Heart right ventricle (tissue), 16 donors: ENCODE measurements at regions not wholly inside any gene's neighbourhood (a gene's known extent, or its start where the extent isn't known, plus 50 kb on each side); places are given as distances from the start of the nearest gene placed in this dataset.
"Not testable (repeated sequence)": the region's sequence is repeated elsewhere in the genome, so short reads cannot be mapped to it uniquely, and the experiment has no call there.

Experiments
- ATAC-seq, 8 donors: fragments of 200-7000 bp; cut with Tn5 transposase; one replicate each; pipeline ENCODE4 v1.9.1; 2020; ENCODE audit warnings: mild to moderate bottlenecking in 8 of 8, moderate library complexity in 8 of 8, moderate number of reproducible peaks in 1 of 8
- DNase-seq, 2 donors: peaks; one replicate each; pipeline ENCODE4 v3.0.0-alpha.2; 2020
- H3K27ac ChIP-seq, 10 donors: fragments of 200-600 bp; sonication (generic) in 2 of 10; one replicate each; pipeline versions ENCODE4 v1.5.0 to v1.8.0; 2020 to 2022; ENCODE audit warnings: mild to moderate bottlenecking in 3 of 10
- H3K27me3 ChIP-seq, 7 donors: fragments of 200-600 bp; one replicate each; pipeline ENCODE4 v1.8.0; 2021 to 2022; ENCODE audit warnings: mild to moderate bottlenecking in 2 of 7
- H3K36me3 ChIP-seq, 9 donors: fragments of 200-600 bp; sonication (generic) in 1 of 9; one replicate each; pipeline versions ENCODE4 v1.5.0 to v1.8.0; 2020 to 2022; ENCODE audit warnings: mild to moderate bottlenecking in 2 of 9
- H3K4me1 ChIP-seq, 9 donors: fragments of 200-600 bp; sonication (generic) in 1 of 9; one replicate each; pipeline versions ENCODE4 v1.5.0 to v1.8.0; 2020 to 2022; ENCODE audit warnings: mild to moderate bottlenecking in 4 of 9
- H3K4me3 ChIP-seq, 10 donors: fragments of 200-600 bp; sonication (generic) in 2 of 10; one replicate each; pipeline versions ENCODE4 v1.5.0 to v1.8.0; 2020 to 2022; ENCODE audit warnings: mild to moderate bottlenecking in 7 of 10, moderate library complexity in 2 of 10
- H3K9me3 ChIP-seq, 11 donors: fragments of 200-600 bp in 10 of 11; sonication (generic) in 2 of 11; one replicate each; pipeline versions ENCODE4 v1.5.0 to v1.8.0; 2013 to 2022; ENCODE audit warnings: mild to moderate bottlenecking in 2 of 11, control low read depth in 1 of 11, moderate library complexity in 1 of 11
- WGBS, 2 donors: extraction: QIAGEN DNeasy Blood & Tissue Kit; methylation state at CpG; one replicate each; pipeline ENCODE4 v1.1.7; 2013; ENCODE audit warnings: inconsistent platforms in 1 of 2; 5-methylcytosine and 5-hydroxymethylcytosine counted together
- intact Hi-C, 10 donors: fragments of 100-400 bp; cut with DNase I; formaldehyde crosslinking; loops; one replicate each; pipeline versions ENCODE4 v1.11.1 to v1.14.2; 2022
- TF ChIP-seq, protein P1 (sequence below), 9 donors: fragments of 200-600 bp; sonication (generic) in 2 of 9; IDR thresholded peaks; one replicate each; pipeline versions ENCODE4 v1.5.0 to v1.8.0; 2021 to 2022; ENCODE audit warnings: antibody characterized with exemption in 9 of 9, mild to moderate bottlenecking in 5 of 9, moderate library complexity in 1 of 9
- donor health status: Arrhythmogenic right ventricular cardiomyopathy.
- donor health status: ischemic (EF 13 %, LVEDD 7.1; RV severe dilation, severe dysfunction).
- donor health status: healthy with polysubstance abuse.
- donor health status: DM: no; HTN: yes; CAD: no.
- donor health status: DM: no; HTN: no; CAD: no.
- donor health status: ischemic (EF 25% LVEDD 6.9; RV normal size, moderate dysfunction).
- donor health status: ischemic (EF 25% LVEDD 5.7; RV mildly dilated, moderate dysfunction).
- donor health status: healthy.
- donor health status: DM: yes; HTN: yes; CAD: no.
- donor health status: Ischemic cardiomyopathy.
- donor health status: ischemic (EF 35%, LVEDD 5.7; RV mildly dilated, moderate dysfunction).
- donor health status: nonischemic (EF 11% LVEDD 7.7; RV severe dilation, severe dysfunction).
- donor health status: DM: yes; HTN: yes; CAD: no.
- donor health status: PGD.
- donor health status: ischemic (EF 29% LVEDD 5.4; RV normal size, mild dysfunction).
- donor health status: nonischemic (EF 23%, LVEDD 6.1; RV moderate dilation, normal function).

- H3K4me3 ChIP-seq, result no peak overlapping the region
- WGBS, 2 donors, result 61 to 69% methylated on average over 1 of the region's 1 CpG
- no peak overlapping the region for H3K27ac ChIP-seq
- no peaks in the 10 kb centered on the region for H3K9me3 ChIP-seq
- ATAC-seq (no peak), DNase-seq (no peak)
- no peaks in the 10 kb centered on the region for H3K36me3 ChIP-seq
- H3K27me3 ChIP-seq, result no peaks in the 10 kb centered on the region
- intact Hi-C loops, result loop anchor here in 2 of 10 donors (10.0 kb wide), 1 partner anchor 704 kb away; no protein-coding TSS in a partner anchor
- TF ChIP-seq, protein P1, sequence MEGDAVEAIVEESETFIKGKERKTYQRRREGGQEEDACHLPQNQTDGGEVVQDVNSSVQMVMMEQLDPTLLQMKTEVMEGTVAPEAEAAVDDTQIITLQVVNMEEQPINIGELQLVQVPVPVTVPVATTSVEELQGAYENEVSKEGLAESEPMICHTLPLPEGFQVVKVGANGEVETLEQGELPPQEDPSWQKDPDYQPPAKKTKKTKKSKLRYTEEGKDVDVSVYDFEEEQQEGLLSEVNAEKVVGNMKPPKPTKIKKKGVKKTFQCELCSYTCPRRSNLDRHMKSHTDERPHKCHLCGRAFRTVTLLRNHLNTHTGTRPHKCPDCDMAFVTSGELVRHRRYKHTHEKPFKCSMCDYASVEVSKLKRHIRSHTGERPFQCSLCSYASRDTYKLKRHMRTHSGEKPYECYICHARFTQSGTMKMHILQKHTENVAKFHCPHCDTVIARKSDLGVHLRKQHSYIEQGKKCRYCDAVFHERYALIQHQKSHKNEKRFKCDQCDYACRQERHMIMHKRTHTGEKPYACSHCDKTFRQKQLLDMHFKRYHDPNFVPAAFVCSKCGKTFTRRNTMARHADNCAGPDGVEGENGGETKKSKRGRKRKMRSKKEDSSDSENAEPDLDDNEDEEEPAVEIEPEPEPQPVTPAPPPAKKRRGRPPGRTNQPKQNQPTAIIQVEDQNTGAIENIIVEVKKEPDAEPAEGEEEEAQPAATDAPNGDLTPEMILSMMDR (IDR thresholded peaks at IDR 0.05), result no peak
- H3K4me1 ChIP-seq, result peaks cover 0 to 11% (median 0%) of the 10 kb centered on the region in 9 donors
Measured at GRCh38 chr14:24700511-24700910, 66.5 kb upstream of the GZMB start.

DNA sequence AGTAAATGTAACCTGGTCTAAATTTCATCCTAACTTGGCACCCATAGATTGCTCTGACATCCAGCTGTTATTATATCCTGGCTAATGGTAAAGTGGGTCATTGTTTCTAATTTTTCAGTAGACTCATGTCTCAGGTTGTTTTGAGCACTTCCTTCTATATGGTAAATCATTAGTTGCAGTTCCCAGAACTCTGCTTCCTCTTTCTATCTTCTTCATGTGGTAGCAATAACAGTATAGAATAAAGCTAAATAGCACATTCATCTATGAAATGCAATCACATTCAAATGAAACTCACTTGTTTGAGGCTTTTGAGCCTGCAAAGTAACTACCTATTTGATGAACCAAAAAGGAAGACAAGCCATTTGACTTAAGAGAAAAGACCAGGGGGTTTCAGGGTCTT lies 65.1 kb upstream of the GZMB start:
- ATAC-seq (no peak), DNase-seq (no peak)
- Histone ChIP-seq H3K36me3 (no peaks in the 10 kb centered on the region), H3K4me1 (peaks cover 0 to 24% (median 0%) of the 10 kb centered on the region in 9 donors), H3K27ac (no peak overlapping the region), H3K27me3 (no peaks in the 10 kb centered on the region), H3K4me3 (no peak overlapping the region), H3K9me3 (no peaks in the 10 kb centered on the region)
- TF ChIP-seq, protein P1 (IDR thresholded peaks at IDR 0.05), result no peak
- intact Hi-C loops, result no loop called here

- WGBS, 2 donors, result 93 to 95% methylated on average over 1 of the region's 1 CpG
Measured at GRCh38 chr14:24696280-24696920, 62.4 kb upstream of the GZMB start.

GRCh38 chr14:24695265-24696241 lies 61.6 kb upstream of the GZMB start:
- Histone ChIP-seq H3K36me3 (no peaks in the 10 kb centered on the region), H3K27me3 (peaks cover 0 to 5% (median under 1%) of the 10 kb centered on the region in 7 donors), H3K27ac (peak overlapping the region in 6 of 10 donors; percentile 15 to 56 (median 29)), H3K4me3 (no peak overlapping the region), H3K4me1 (peaks cover 0 to 24% (median 0%) of the 10 kb centered on the region in 9 donors), H3K9me3 (no peaks in the 10 kb centered on the region)
- DNase-seq, result no peak
- WGBS, 2 donors, result 49 to 62% methylated on average over 8 of the region's 8 CpGs
- TF ChIP-seq, protein P1 (IDR thresholded peaks at IDR 0.05), result no peak
- intact Hi-C loops, result no loop called here
- peak in 7 of 8 donors; percentile 39 to 81 (median 62) for ATAC-seq

More at GRCh38 chr14:24696280-24696920, 62.4 kb upstream of the GZMB start:
- H3K9me3 ChIP-seq, intact Hi-C loops, H3K4me3 ChIP-seq, H3K36me3 ChIP-seq, H3K27me3 ChIP-seq, DNase-seq, H3K27ac ChIP-seq, ATAC-seq: not testable (repeated sequence)
- H3K4me1 ChIP-seq, result peaks cover 0 to 24% (median 0%) of the 10 kb centered on the region in 9 donors
